CD14-positive monocyte (primary cell): ENCODE measurements at regions not wholly inside any gene's neighbourhood (a gene's known extent, or its start where the extent isn't known, plus 50 kb on each side); places are given as distances from the start of the nearest gene placed in this dataset.

ENCODE experiments used
- DNase-seq, 3 donors: peaks; one replicate each; pipeline ENCODE4 v3.0.0-alpha.2; 2011 to 2022
- H2AFZ ChIP-seq: 2 replicates; pipeline ENCODE4 v1.6.0; 2012; ENCODE audit warnings: mild to moderate bottlenecking, low read depth, low read length, inconsistent platforms; ENCODE audit not compliant: insufficient read depth, poor library complexity, severe bottlenecking
- H3K27ac ChIP-seq, 2 donors: 1 replicate in 1 of 2; 2 replicates in 1 of 2; pipeline ENCODE4 v1.5.1; 2012 to 2013; ENCODE audit warnings: low read length in 2 of 2, control low read depth in 1 of 2, inconsistent platforms in 1 of 2, low read depth in 1 of 2, mild to moderate bottlenecking in 1 of 2
- H3K27me3 ChIP-seq, 2 donors: one replicate each; pipeline versions ENCODE4 v1.6.0 to v1.6.1; 2011 to 2013; ENCODE audit warnings: low read length in 2 of 2; ENCODE audit not compliant: control insufficient read depth in 2 of 2, insufficient read depth in 2 of 2
- H3K36me3 ChIP-seq, 2 donors: replicated peaks in 1 of 2; 1 replicate in 1 of 2; 2 replicates in 1 of 2; pipeline versions ENCODE4 v1.5.1 to v1.6.1; 2012 to 2013; ENCODE audit warnings: low read length in 2 of 2, control low read depth in 1 of 2, inconsistent platforms in 1 of 2, mild to moderate bottlenecking in 1 of 2; ENCODE audit not compliant: insufficient read depth in 2 of 2, control insufficient read depth in 1 of 2
- H3K4me1 ChIP-seq, 2 donors: 1 replicate in 1 of 2; 2 replicates in 1 of 2; pipeline versions ENCODE4 v1.5.1 to v1.6.1; 2012 to 2013; ENCODE audit warnings: low read length in 2 of 2, control low read depth in 1 of 2, inconsistent platforms in 1 of 2, mild to moderate bottlenecking in 1 of 2, moderate library complexity in 1 of 2; ENCODE audit not compliant: insufficient read depth in 2 of 2, control insufficient read depth in 1 of 2
- H3K4me2 ChIP-seq: replicated peaks from 2 replicates; pipeline ENCODE3; 2012; ENCODE audit warnings: low read length, moderate library complexity, mild to moderate bottlenecking; ENCODE audit not compliant: poor library complexity, severe bottlenecking; ENCODE audit errors: extremely low read depth
- H3K4me3 ChIP-seq, 3 experiments: fragments of 200-600 bp in 1 of 3; sonication (generic) in 1 of 3; replicated peaks in 1 of 3; 1 replicate in 2 of 3; 2 replicates in 1 of 3; pipeline ENCODE4 v1.5.1; 2011 to 2013; ENCODE audit warnings: low read length in 3 of 3, mild to moderate bottlenecking in 3 of 3, control low read depth in 2 of 3, low read depth in 2 of 3, inconsistent platforms in 1 of 3, moderate library complexity in 1 of 3
- H3K79me2 ChIP-seq: 2 replicates; pipeline ENCODE4 v1.6.0; 2012; ENCODE audit warnings: mild to moderate bottlenecking, control low read depth, inconsistent platforms, low read length, moderate library complexity; ENCODE audit not compliant: insufficient read depth
- H3K9ac ChIP-seq: 2 replicates; pipeline ENCODE4 v1.6.0; 2017; ENCODE audit warnings: low read length, mild to moderate bottlenecking; ENCODE audit not compliant: insufficient read depth, poor library complexity, severe bottlenecking
- H3K9me3 ChIP-seq, 2 donors: replicated peaks in 1 of 2; 1 replicate in 1 of 2; 2 replicates in 1 of 2; pipeline versions ENCODE4 v1.5.1 to v1.6.1; 2012 to 2013; ENCODE audit warnings: low read length in 2 of 2, control low read depth in 1 of 2; ENCODE audit not compliant: control insufficient read depth in 1 of 2, insufficient read depth in 1 of 2
- H4K20me1 ChIP-seq: 2 replicates; pipeline ENCODE4 v1.6.0; 2012; ENCODE audit warnings: mild to moderate bottlenecking, low read length, control low read depth, moderate library complexity; ENCODE audit not compliant: insufficient read depth
- H3K27ac Mint-ChIP-seq, 7 donors: one replicate each; pipeline ENCODE4 v1.8.0; 2020; ENCODE audit warnings: mild to moderate bottlenecking in 7 of 7, mixed read lengths in 7 of 7, moderate library complexity in 6 of 7, inconsistent platforms in 2 of 7
- H3K27me3 Mint-ChIP-seq, 3 donors: one replicate each; pipeline ENCODE4 v1.8.0; 2021 to 2022; ENCODE audit warnings: low read depth in 3 of 3, mild to moderate bottlenecking in 3 of 3, mixed read lengths in 3 of 3, moderate library complexity in 3 of 3, inconsistent platforms in 1 of 3
- H3K36me3 Mint-ChIP-seq, 2 donors: one replicate each; pipeline ENCODE4 v1.8.0; 2020; ENCODE audit warnings: mixed read lengths in 2 of 2, inconsistent platforms in 1 of 2, mild to moderate bottlenecking in 1 of 2
- H3K4me1 Mint-ChIP-seq: one replicate; pipeline ENCODE4 v1.8.0; 2020; ENCODE audit warnings: mild to moderate bottlenecking, mixed read lengths
- H3K4me3 Mint-ChIP-seq, 2 donors: one replicate each; pipeline ENCODE4 v1.8.0; 2020; ENCODE audit warnings: mild to moderate bottlenecking in 2 of 2, mixed read lengths in 2 of 2, moderate library complexity in 1 of 2
- H3K9me3 Mint-ChIP-seq, 7 donors: one replicate each; pipeline ENCODE4 v1.8.0; 2020 to 2022; ENCODE audit warnings: mixed read lengths in 7 of 7, mild to moderate bottlenecking in 6 of 7, moderate library complexity in 6 of 7, inconsistent platforms in 2 of 7
- WGBS: methylation state at CpG from one replicate; pipeline ENCODE4 v1.1.5; 2013; ENCODE audit warnings: missing lambda C conversion rate; ENCODE audit not compliant: insufficient coverage; 5-methylcytosine and 5-hydroxymethylcytosine counted together
- intact Hi-C, 2 donors: fragments of 100-400 bp; cut with micrococcal nuclease; formaldehyde crosslinking; loops; one replicate each; pipeline versions ENCODE4 v1.15.0 to v1.15.1; 2023
- TF ChIP-seq, protein P1 (sequence below): fragments of 200-600 bp; IDR thresholded peaks from one replicate; pipeline ENCODE4 v1.8.0; 2022; ENCODE audit warnings: antibody characterized with exemption, mild to moderate bottlenecking

DNA sequence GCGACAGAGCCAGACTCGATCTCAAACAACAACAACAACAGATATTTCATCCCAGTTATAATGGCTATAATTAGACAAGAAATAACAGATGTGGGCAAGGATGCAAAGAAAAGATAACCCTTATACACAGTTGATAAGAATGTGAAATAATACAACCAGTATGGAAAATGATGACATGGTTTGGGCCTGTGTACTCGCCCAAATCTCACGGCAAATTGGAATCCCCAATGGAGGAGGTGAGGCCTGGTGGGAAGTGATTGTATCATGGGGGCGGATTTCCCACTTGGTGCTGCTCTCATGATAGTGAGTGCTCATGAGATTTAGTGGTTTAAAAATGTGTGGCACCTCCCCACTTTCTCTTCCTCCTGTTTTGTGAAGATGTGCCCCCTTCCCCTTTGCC is 104.1 kb downstream of the C11orf87 start:
- Histone ChIP-seq H3K27ac (no peak overlapping the region), H3K36me3 (no peaks in the 10 kb centered on the region), H3K9ac (no peak overlapping the region), H3K4me3 (no peak overlapping the region), H2AFZ (no peak overlapping the region), H4K20me1 (no peaks in the 10 kb centered on the region), H3K4me1 (no peaks in the 10 kb centered on the region), H3K79me2 (no peaks in the 10 kb centered on the region), H3K27me3 (no peaks in the 10 kb centered on the region), H3K9me3 (no peaks in the 10 kb centered on the region), H3K4me2 (no peak overlapping the region)
- H3K27me3 Mint-ChIP-seq = peaks cover 0 to 2% (median 1%) of the 10 kb centered on the region in 3 donors
- WGBS = no CpG with 5 or more reads among the region's 5 CpGs
- H3K36me3 Mint-ChIP-seq = no peaks in the 10 kb centered on the region
- DNase-seq = no peak
- intact Hi-C loops = no loop called here
- H3K27ac Mint-ChIP-seq = no peak overlapping the region
- TF ChIP-seq, protein P1, sequence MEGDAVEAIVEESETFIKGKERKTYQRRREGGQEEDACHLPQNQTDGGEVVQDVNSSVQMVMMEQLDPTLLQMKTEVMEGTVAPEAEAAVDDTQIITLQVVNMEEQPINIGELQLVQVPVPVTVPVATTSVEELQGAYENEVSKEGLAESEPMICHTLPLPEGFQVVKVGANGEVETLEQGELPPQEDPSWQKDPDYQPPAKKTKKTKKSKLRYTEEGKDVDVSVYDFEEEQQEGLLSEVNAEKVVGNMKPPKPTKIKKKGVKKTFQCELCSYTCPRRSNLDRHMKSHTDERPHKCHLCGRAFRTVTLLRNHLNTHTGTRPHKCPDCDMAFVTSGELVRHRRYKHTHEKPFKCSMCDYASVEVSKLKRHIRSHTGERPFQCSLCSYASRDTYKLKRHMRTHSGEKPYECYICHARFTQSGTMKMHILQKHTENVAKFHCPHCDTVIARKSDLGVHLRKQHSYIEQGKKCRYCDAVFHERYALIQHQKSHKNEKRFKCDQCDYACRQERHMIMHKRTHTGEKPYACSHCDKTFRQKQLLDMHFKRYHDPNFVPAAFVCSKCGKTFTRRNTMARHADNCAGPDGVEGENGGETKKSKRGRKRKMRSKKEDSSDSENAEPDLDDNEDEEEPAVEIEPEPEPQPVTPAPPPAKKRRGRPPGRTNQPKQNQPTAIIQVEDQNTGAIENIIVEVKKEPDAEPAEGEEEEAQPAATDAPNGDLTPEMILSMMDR = no peak
- H3K9me3 Mint-ChIP-seq = peaks cover 3 to 11% (median 6%) of the 10 kb centered on the region in 7 donors
- H3K4me3 Mint-ChIP-seq = no peak overlapping the region
- H3K4me1 Mint-ChIP-seq = no peaks in the 10 kb centered on the region

DNA sequence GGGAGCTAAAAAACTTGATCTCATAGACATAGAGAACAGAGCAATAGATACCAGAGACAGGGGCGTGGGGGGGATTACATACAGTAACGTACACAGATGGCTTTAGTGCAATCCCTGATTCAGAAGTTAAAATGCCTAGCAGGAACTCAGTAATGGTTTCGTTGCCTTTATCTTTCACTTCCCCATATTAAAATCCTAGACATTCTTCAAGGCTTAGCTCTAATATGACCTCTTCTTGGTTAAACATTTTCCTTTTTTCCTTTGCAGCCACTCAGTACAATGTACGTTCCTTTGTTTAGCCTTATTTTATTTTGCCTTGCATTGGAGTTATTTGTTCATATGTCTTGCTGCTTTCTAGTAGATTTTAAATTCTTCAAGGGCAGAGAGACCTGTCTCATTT is 104.9 kb downstream of the C11orf87 start:
- Mint-ChIP-seq H3K9me3 (peaks cover 3 to 11% (median 6%) of the 10 kb centered on the region in 7 donors), H3K4me3 (no peak overlapping the region), H3K36me3 (no peaks in the 10 kb centered on the region), H3K27me3 (peaks cover 0 to 2% (median 1%) of the 10 kb centered on the region in 3 donors), H3K4me1 (no peaks in the 10 kb centered on the region), H3K27ac (no peak overlapping the region)
- no peaks in the 10 kb centered on the region for H3K4me1 ChIP-seq
- no peak overlapping the region for H2AFZ ChIP-seq
- intact Hi-C loops = no loop called here
- H3K9ac ChIP-seq = no peak overlapping the region
- no peak overlapping the region for H3K27ac ChIP-seq
- no peak overlapping the region for H3K4me3 ChIP-seq
- no peak for DNase-seq
- TF ChIP-seq, protein P1 = no peak
- no peaks in the 10 kb centered on the region for H4K20me1 ChIP-seq
- no peaks in the 10 kb centered on the region for H3K27me3 ChIP-seq
- no peaks in the 10 kb centered on the region for H3K79me2 ChIP-seq
- no peaks in the 10 kb centered on the region for H3K36me3 ChIP-seq
- 23% methylated on average over 3 of the region's 4 CpGs for WGBS
- H3K9me3 ChIP-seq = no peaks in the 10 kb centered on the region
- H3K4me2 ChIP-seq = no peak overlapping the region
